ENCODE measurements at regions not wholly inside any gene's neighbourhood (a gene's known extent, or its start where the extent isn't known, plus 50 kb on each side); places are given as distances from the start of the nearest gene placed in this dataset.

DNA sequence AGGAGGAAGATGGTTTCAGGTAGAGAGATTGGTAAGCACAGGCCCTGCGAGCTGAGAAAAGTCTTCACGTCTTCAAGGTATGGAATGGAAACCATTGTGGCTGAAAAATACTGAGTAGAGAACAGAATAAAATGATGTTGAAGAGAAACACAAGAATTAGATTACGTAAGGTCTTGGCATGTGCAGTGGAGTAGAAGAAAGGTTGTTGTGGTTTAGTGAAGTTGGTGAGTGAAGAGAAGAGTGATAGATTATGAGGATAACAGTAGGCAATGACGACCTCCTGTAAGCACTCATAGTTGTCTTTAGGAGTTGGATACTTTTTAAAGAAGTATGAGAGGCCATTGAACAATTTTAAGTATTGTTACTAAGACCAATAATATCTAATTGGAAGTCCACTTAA, 642.6 kb downstream of the PCDH7 start:
- Histone ChIP-seq H3K9me3 (ENCODE audit: low read length) (no peaks in the 10 kb centered on the region), H3K36me3 (ENCODE audit: insufficient read depth, low read length) (no peaks in the 10 kb centered on the region), H2AFZ (ENCODE audit: low read length) (no peak overlapping the region), H3K4me3 (ENCODE audit: low read depth, low read length, poor library complexity, severe bottlenecking) (no peak overlapping the region), H3K4me1 (ENCODE audit: insufficient read depth, low read length, poor library complexity, severe bottlenecking) (no peaks in the 10 kb centered on the region), H3K27ac (ENCODE audit: low read depth, low read length, poor library complexity, severe bottlenecking) (no peak overlapping the region), H3K4me2 (ENCODE audit: low read length) (no peak overlapping the region), H3K79me2 (ENCODE audit: insufficient read depth, low read depth, low read length) (no peaks in the 10 kb centered on the region), H3K9me2 (ENCODE audit: insufficient read depth, low read length) (no peaks in the 10 kb centered on the region), H4K20me1 (ENCODE audit: insufficient read depth, low read length) (no peaks in the 10 kb centered on the region)
- DNase-seq (ENCODE audit: low spot score), result no peak
- BruUV-seq (replicated peaks), result no TSS peak
- intact Hi-C loops (cut with micrococcal nuclease; ENCODE audit: unreplicated experiment), result no loop called here
- POLR2A ChIA-PET, result no interaction called here
- CTCF ChIA-PET (ENCODE audit: unreplicated experiment), result no interaction called here
- TF ChIP-seq EZH2phosphoT487 (IDR thresholded peaks at IDR 0.05; ENCODE audit: borderline replicate concordance, low read depth, low read length), result no peak
- TF ChIP-seq, protein P1, sequence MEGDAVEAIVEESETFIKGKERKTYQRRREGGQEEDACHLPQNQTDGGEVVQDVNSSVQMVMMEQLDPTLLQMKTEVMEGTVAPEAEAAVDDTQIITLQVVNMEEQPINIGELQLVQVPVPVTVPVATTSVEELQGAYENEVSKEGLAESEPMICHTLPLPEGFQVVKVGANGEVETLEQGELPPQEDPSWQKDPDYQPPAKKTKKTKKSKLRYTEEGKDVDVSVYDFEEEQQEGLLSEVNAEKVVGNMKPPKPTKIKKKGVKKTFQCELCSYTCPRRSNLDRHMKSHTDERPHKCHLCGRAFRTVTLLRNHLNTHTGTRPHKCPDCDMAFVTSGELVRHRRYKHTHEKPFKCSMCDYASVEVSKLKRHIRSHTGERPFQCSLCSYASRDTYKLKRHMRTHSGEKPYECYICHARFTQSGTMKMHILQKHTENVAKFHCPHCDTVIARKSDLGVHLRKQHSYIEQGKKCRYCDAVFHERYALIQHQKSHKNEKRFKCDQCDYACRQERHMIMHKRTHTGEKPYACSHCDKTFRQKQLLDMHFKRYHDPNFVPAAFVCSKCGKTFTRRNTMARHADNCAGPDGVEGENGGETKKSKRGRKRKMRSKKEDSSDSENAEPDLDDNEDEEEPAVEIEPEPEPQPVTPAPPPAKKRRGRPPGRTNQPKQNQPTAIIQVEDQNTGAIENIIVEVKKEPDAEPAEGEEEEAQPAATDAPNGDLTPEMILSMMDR (conservative IDR thresholded peaks at IDR 0.05; ENCODE audit: low read length), result no peak

DNA sequence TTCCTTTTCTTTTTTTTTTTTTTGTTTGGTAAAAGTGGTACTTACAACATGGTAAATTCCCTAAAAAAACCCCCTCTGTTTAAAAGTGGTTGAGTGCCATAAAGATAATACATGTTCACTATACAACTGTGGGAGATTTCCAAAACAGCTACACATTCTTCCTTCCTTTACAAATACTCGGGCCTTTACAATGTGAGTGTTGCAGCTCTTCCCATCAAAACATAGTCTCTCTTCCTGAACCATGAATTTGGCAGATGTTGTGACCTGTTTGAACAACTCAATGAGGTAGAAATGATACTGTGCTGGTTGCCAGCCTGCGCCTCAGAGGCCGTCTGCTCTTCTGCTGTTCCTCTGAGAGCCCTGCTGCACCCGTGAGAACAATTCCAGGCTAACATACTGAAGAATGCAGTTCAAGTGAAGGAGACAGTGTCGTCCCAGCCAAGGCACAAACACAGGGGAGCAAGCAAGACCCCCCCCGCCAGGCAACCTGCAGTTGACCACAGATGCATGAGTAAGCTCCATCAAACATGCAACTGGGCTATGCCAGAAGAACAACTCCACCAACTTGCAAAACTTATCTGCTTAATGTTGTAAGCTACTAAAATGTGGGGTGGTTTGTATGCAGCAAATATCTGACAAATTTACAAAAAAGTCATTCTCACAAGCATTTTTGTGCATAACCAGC, 645.0 kb downstream of the PCDH7 start:
- no TSS peak for BruUV-seq (replicated peaks)
- POLR2A ChIA-PET, result interaction anchor here (0.6 kb wide), 1 partner anchor 649 kb away, joined by 6 read pairs; no protein-coding TSS in a partner anchor
- TF ChIP-seq, protein P1 (conservative IDR thresholded peaks at IDR 0.05; ENCODE audit: low read length), result no peak
- no peak for TF ChIP-seq EZH2phosphoT487 (IDR thresholded peaks at IDR 0.05; ENCODE audit: borderline replicate concordance, low read depth, low read length)
- H3K9me2 ChIP-seq (ENCODE audit: insufficient read depth, low read length), result no peaks in the 10 kb centered on the region
- H3K79me2 ChIP-seq (ENCODE audit: insufficient read depth, low read depth, low read length), result no peaks in the 10 kb centered on the region
- H4K20me1 ChIP-seq (ENCODE audit: insufficient read depth, low read length), result no peaks in the 10 kb centered on the region
- no peak overlapping the region for H2AFZ ChIP-seq (ENCODE audit: low read length)
- H3K4me2 ChIP-seq (ENCODE audit: low read length), result no peak overlapping the region
- H3K4me1 ChIP-seq (ENCODE audit: insufficient read depth, low read length, poor library complexity, severe bottlenecking), result no peaks in the 10 kb centered on the region
- no peak for DNase-seq (ENCODE audit: low spot score)
- H3K27ac ChIP-seq (ENCODE audit: low read depth, low read length, poor library complexity, severe bottlenecking), result no peak overlapping the region
- no peaks in the 10 kb centered on the region for H3K9me3 ChIP-seq (ENCODE audit: low read length)
- H3K4me3 ChIP-seq (ENCODE audit: low read depth, low read length, poor library complexity, severe bottlenecking), result no peak overlapping the region
- CTCF ChIA-PET (ENCODE audit: unreplicated experiment), result no interaction called here
- H3K36me3 ChIP-seq (ENCODE audit: insufficient read depth, low read length), result no peaks in the 10 kb centered on the region
- intact Hi-C loops (cut with micrococcal nuclease; ENCODE audit: unreplicated experiment), result no loop called here

DNA sequence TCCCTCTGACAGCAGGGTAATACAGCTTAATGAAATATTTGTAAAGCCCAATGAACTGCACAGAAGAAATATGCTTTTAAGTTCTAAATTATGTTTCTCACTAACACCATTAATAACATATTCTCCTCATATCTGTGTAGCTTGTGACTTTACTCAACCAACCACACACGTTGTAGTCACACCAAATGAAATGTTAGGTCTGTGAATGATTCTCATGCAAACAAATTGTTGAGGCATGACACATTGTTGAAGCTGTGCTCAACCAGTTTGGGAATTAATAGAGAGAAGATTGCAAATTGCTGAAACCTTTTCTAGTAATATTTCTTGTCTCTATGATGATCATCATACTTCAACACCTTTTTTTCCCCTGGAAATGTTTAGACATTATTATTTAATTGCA, 645.9 kb downstream of the PCDH7 start:
- BruUV-seq (replicated peaks), result no TSS peak
- Histone ChIP-seq H3K79me2 (ENCODE audit: insufficient read depth, low read depth, low read length) (no peaks in the 10 kb centered on the region), H3K4me1 (ENCODE audit: insufficient read depth, low read length, poor library complexity, severe bottlenecking) (no peaks in the 10 kb centered on the region)

More for the DNA sequence above, 645.9 kb downstream of the PCDH7 start:
- Histone ChIP-seq H3K27ac (ENCODE audit: low read depth, low read length, poor library complexity, severe bottlenecking) (no peak overlapping the region), H3K4me2 (ENCODE audit: low read length) (no peak overlapping the region), H4K20me1 (ENCODE audit: insufficient read depth, low read length) (no peaks in the 10 kb centered on the region), H2AFZ (ENCODE audit: low read length) (no peak overlapping the region), H3K4me3 (ENCODE audit: low read depth, low read length, poor library complexity, severe bottlenecking) (no peak overlapping the region), H3K9me2 (ENCODE audit: insufficient read depth, low read length) (no peaks in the 10 kb centered on the region), H3K9me3 (ENCODE audit: low read length) (no peaks in the 10 kb centered on the region), H3K36me3 (ENCODE audit: insufficient read depth, low read length) (no peaks in the 10 kb centered on the region)
- no peak for TF ChIP-seq EZH2phosphoT487 (IDR thresholded peaks at IDR 0.05; ENCODE audit: borderline replicate concordance, low read depth, low read length)
- TF ChIP-seq, protein P1 (conservative IDR thresholded peaks at IDR 0.05; ENCODE audit: low read length), result no peak
- no peak for DNase-seq (ENCODE audit: low spot score)
- CTCF ChIA-PET (ENCODE audit: unreplicated experiment), result no interaction called here
- intact Hi-C loops (cut with micrococcal nuclease; ENCODE audit: unreplicated experiment), result no loop called here
- POLR2A ChIA-PET, result no interaction called here
